Kidney epithelial cell (primary cell): ENCODE measurements at regions not wholly inside any gene's neighbourhood (a gene's known extent, or its start where the extent isn't known, plus 50 kb on each side); places are given as distances from the start of the nearest gene placed in this dataset.

Source experiments
- DNase-seq: peaks from one replicate; pipeline ENCODE4 v3.0.0-alpha.2; 2010; ENCODE audit warnings: low read depth
- H3K27me3 ChIP-seq: 2 replicates; pipeline ENCODE4 v1.6.0; 2011; ENCODE audit warnings: low read length; ENCODE audit not compliant: control insufficient read depth, insufficient read depth
- H3K36me3 ChIP-seq: 2 replicates; pipeline ENCODE4 v1.5.1; 2011; ENCODE audit warnings: low read length; ENCODE audit not compliant: control insufficient read depth, insufficient read depth
- H3K4me3 ChIP-seq: 2 replicates; pipeline ENCODE4 v1.5.1; 2011; ENCODE audit warnings: low read depth, mild to moderate bottlenecking, control low read depth, low read length
- TF ChIP-seq, protein P1 (sequence below): IDR thresholded peaks from 2 replicates; pipeline ENCODE4 v1.5.1; 2011; ENCODE audit warnings: mild to moderate bottlenecking, moderate library complexity, low read length, control low read depth, inconsistent platforms; ENCODE audit not compliant: insufficient read depth, poor library complexity, severe bottlenecking

- Histone ChIP-seq H3K36me3 (no peaks in the 10 kb centered on the region), H3K4me3 (no peak overlapping the region), H3K27me3 (no peaks in the 10 kb centered on the region)
- TF ChIP-seq, protein P1, sequence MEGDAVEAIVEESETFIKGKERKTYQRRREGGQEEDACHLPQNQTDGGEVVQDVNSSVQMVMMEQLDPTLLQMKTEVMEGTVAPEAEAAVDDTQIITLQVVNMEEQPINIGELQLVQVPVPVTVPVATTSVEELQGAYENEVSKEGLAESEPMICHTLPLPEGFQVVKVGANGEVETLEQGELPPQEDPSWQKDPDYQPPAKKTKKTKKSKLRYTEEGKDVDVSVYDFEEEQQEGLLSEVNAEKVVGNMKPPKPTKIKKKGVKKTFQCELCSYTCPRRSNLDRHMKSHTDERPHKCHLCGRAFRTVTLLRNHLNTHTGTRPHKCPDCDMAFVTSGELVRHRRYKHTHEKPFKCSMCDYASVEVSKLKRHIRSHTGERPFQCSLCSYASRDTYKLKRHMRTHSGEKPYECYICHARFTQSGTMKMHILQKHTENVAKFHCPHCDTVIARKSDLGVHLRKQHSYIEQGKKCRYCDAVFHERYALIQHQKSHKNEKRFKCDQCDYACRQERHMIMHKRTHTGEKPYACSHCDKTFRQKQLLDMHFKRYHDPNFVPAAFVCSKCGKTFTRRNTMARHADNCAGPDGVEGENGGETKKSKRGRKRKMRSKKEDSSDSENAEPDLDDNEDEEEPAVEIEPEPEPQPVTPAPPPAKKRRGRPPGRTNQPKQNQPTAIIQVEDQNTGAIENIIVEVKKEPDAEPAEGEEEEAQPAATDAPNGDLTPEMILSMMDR, result no peak
- no peak for DNase-seq
Measured at GRCh38 chr2:20530520-20530919, 83.6 kb downstream of the RHOB start.

DNA sequence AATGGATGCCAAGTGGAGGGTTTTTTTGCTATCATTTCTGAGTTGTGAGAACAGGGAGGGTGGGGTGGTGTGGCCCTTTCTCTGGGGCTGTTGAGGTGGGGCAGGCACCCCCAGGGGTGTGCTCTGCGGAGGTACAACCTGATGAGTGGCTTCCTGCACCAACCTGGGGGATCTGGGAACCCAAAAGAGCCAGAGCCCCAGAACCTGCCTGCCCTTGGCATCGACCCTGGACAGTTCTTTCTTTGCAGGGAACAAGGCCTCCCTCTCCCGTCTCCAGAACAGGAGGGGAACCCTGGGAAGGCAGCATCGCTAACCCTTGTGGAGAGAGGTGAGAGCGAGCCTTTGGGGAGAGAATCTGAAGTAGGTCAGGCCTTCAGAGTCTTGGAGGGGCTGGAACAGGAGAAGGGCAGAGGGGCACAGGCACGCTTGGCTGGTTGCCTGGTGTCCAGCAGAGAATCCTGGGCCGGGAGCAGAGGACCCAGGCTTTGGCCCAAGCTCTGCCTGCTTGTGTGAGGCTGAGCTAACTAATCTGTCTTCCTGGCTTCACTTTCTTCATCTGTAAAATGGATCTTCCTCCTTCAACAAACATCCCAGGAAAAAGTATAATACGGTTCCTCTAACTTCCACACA lies 84.9 kb downstream of the RHOB start:
- H3K36me3 ChIP-seq, result no peaks in the 10 kb centered on the region
- no peaks in the 10 kb centered on the region for H3K27me3 ChIP-seq
- H3K4me3 ChIP-seq, result no peak overlapping the region
- no peak for DNase-seq
- TF ChIP-seq, protein P1, result no peak

GRCh38 chr2:20532634-20533437 lies 86.0 kb downstream of the RHOB start:
- Histone ChIP-seq H3K4me3 (no peak overlapping the region), H3K27me3 (no peaks in the 10 kb centered on the region), H3K36me3 (no peaks in the 10 kb centered on the region)
- DNase-seq, result no peak
- TF ChIP-seq, protein P1, result no peak

DNA sequence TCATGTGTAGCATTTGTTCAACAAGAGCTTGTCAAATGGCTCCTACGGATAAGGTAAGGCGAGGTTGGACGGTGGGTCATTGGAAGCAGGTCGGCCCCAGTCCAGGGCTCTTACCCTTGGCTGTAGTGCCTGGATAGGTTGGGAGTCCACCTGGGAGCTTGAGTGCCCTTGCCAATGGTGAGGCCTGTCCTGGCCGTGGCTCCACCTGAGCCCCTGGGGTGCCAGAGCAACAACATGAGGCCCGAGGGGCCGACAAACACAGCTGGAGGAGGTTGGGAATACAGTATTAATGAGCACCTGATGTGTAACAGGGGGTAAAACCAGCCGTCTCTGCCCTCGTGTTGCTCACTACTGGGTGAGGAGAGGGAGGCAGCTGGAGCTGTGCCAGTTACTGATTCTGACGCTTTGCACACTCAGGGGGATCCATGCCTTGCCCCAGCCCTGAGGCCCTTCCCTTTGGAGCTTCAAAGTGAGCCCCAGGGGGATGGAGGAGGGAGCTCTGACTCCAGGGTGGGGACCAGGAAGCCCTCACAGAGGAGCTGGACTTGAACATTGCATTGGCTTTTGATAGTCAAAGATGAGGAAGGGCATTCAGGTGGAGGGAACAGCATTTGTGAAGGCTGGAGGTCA lies 87.2 kb downstream of the RHOB start:
- H3K27me3 ChIP-seq, result no peaks in the 10 kb centered on the region

GRCh38 chr2:20534913-20535801 lies 88.3 kb downstream of the RHOB start:
- no peak for DNase-seq
- H3K4me3 ChIP-seq, result no peak overlapping the region
- no peaks in the 10 kb centered on the region for H3K27me3 ChIP-seq
- no peaks in the 10 kb centered on the region for H3K36me3 ChIP-seq
- TF ChIP-seq, protein P1, result no peak

More for the DNA sequence above, 87.2 kb downstream of the RHOB start:
- Histone ChIP-seq H3K4me3 (no peak overlapping the region), H3K36me3 (no peaks in the 10 kb centered on the region)
- DNase-seq, result no peak
- TF ChIP-seq, protein P1, result no peak
